ENCODE measurements at regions not wholly inside any gene's neighbourhood (a gene's known extent, or its start where the extent isn't known, plus 50 kb on each side); places are given as distances from the start of the nearest gene placed in this dataset.

DNA sequence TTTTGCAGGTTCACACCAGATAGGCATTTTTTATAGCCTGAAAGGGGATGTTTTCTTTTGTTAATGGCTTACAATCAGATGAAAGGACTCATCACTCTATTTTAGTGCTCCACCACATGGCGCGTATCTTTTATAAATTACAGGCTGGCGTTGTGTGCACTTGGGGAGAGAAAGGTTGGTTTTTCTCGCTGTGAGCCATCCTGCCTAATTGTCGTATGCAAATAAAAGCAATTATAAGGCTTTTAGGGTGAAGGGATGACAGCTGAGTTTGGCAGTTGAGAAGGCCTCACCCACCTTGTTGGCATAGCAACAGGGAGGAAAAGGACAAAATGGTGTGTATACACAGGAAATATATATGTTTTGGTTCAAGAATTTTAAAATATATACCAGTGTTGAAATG, 268.0 kb downstream of the NR2F2 start:
- TF ChIP-seq, protein P1, sequence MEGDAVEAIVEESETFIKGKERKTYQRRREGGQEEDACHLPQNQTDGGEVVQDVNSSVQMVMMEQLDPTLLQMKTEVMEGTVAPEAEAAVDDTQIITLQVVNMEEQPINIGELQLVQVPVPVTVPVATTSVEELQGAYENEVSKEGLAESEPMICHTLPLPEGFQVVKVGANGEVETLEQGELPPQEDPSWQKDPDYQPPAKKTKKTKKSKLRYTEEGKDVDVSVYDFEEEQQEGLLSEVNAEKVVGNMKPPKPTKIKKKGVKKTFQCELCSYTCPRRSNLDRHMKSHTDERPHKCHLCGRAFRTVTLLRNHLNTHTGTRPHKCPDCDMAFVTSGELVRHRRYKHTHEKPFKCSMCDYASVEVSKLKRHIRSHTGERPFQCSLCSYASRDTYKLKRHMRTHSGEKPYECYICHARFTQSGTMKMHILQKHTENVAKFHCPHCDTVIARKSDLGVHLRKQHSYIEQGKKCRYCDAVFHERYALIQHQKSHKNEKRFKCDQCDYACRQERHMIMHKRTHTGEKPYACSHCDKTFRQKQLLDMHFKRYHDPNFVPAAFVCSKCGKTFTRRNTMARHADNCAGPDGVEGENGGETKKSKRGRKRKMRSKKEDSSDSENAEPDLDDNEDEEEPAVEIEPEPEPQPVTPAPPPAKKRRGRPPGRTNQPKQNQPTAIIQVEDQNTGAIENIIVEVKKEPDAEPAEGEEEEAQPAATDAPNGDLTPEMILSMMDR (IDR thresholded peaks at IDR 0.05): no peak

DNA sequence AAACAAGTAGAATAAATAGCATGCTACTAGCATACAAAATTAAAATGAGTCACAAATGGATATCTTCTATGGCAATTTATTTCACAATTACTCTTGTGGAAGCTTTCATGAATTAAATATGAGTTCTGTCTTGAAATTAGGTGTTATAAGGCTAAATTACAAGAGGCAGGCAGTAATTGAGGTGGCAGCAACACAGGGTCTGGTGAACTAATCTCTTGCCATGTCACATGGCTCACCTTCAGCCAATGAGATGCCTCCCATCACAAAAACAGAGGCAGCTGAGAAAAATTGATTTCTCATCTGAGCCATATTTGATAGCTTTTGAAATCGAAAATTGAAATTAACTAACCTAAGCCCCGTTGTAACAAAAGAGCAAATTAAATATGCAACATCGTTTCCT, 268.8 kb downstream of the NR2F2 start:
- TF ChIP-seq, protein P1 (IDR thresholded peaks at IDR 0.05): no peak

DNA sequence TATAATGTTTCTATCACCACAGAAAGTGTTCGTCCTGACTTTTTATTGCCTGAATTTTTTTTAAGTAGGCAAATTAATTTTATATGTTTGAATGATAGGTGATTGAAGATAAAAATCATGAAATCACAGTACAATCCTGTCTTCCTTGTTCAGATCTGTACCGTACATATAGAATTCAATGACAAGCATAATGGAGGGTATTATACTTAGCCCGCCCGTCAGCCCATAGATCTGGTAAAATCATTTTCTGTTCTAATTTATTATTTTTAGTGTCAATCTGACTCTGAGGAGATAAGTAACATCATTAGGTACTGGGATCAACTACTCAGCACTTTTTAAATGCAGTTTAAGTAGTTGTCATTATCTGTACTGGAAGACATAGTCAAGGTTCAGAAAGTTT, 269.9 kb downstream of the NR2F2 start:
- TF ChIP-seq, protein P1 (IDR thresholded peaks at IDR 0.05): no peak

DNA sequence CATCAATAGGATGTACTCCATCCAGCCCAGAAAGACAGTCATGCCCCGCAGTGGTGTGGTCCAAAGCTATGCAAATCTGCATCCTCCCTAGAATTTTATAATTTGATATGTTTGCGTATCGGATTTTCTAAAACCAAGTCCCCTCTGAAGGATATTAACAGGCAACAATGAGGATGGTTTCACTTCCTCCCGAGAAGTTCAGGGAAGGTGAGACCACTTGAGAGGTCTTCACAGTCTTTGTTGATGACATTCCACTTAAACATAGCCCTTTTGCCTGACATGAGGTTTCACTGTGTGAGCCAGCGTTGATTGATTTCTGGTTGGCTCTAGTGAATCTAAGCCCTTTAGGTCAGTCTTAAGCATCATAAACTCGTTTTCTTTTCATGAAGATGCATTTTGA, 276.1 kb downstream of the NR2F2 start:
- TF ChIP-seq, protein P1 (IDR thresholded peaks at IDR 0.05): no peak

DNA sequence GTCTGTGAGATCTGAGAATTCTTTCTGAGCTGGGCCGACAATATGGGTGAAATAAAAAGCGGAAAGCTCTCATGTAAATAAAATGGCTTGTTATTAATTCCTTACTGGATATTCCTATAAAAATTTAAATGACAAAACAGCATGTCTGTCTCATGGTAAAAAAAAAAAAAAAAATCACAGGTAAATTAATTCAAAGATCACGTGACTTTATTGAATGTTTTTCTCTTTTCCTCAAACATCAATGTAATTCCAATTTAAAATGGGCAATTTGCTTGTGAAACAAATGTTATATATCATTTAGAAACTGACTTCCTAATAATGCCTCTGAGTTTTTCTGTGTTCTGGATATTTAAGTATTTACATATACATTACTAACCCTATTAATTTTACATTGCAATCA, 280.3 kb downstream of the NR2F2 start:
- TF ChIP-seq, protein P1 (IDR thresholded peaks at IDR 0.05): no peak

DNA sequence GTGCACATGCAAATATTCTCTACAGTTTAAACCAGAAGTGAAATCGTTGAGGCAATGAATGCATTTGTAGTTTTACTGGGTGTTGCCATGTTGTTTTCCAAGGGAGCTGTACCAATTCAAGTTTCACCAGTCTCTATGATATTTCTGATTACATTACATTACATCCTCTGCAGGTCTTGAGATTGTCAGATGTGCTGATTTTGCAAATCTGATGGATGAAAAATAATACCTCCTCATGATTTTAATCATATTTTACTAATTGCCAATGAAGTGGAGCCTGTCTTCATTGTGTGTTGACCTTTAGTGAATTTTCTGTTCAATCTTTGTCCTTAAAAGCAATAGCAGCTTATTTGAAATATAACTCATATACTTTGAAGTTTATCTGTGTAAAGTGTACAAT, 282.4 kb downstream of the NR2F2 start:
- TF ChIP-seq, protein P1 (IDR thresholded peaks at IDR 0.05): no peak

DNA sequence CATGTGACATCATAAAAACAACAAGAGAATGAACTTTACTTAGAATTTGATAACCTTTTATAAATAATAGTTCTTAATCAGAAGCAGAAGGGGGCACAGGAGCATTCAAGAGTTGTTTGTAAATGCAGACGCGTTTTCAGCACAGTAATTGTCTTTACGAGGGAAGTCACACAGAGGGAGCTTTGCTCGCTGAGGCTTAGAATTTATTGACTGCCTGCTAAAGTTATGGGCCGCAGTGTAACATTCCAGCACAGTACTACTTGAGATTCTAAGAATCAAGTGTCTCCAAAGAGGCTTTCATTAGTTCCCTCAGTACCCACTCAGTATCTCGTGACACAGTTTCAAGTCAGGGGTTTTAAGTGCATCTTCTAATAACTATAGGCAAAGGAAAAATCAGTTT, 288.7 kb downstream of the NR2F2 start:
- TF ChIP-seq, protein P1 (IDR thresholded peaks at IDR 0.05): no peak

DNA sequence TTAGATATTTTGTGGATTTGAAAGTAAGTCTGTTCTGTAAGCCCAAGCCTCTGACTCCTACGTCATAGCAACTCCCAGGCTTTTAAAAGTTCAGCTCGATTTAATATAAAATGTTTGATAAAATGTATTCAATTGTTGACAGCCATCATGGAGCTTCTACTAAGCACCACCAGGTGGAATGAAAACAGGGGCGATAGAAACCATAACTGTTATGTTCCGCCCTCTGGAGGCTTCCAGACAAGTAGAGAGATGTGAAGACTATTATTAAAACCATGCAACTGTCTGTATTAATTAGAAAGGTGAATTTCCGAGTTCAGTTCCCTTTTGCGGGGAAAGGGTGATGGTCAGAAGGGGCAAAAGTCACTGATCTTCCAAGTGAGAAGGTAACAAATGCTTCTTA, 292.2 kb downstream of the NR2F2 start:
- TF ChIP-seq, protein P1 (IDR thresholded peaks at IDR 0.05): no peak

All from LNCAP (cell line).